GM19025 (cell line): ENCODE measurements at regions not wholly inside any gene's neighbourhood (a gene's known extent, or its start where the extent isn't known, plus 50 kb on each side); places are given as distances from the start of the nearest gene placed in this dataset.

ENCODE experiments used
- ATAC-seq: cut with Tn5 transposase; IDR thresholded peaks from one replicate; pipeline ENCODE4 v1.9.1; 2021; ENCODE audit warnings: mild to moderate bottlenecking, low read depth, moderate library complexity; ENCODE audit not compliant: unreplicated experiment

DNA sequence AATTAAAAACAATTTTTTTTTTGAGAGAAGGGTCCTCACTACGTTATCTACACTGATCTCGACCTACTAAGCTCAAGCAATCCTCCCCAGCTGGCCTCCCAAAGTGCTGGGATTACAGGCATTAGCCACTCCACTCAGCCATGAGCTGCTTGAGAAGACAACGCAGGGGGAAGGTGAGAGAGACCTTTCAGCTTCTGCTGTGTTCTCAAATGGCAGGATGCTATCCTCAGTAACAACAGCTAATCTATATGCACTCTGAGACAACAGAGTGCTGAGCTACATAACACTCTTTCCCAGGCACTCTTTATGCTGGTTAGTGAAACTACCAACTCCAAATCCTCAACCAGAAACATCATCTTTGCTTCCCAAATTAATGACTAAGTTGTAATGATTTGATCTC lies 526.1 kb downstream of the CCER1 start:
- no peak for ATAC-seq

GRCh38 chr12:90428465-90428864 lies 526.5 kb downstream of the CCER1 start:
- ATAC-seq, result no peak

DNA sequence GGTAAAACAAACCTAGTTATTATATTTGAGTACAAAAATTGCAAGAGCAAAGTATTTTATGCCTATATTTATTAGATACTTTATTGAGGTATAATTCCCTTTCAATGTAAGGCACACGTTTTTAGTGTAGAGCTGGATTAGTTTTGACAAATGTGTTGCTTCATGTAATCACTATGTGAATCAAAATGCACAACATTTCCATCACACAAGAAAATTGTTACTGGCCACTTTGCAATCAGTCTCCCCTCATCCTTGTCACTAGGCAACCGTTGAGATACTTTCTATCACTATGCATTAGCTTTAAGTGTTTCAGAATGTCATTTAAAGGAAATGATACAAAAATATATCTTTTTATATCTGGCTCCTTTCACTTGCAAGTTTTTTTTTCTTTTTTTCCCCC lies 531.0 kb downstream of the CCER1 start:
- no peak for ATAC-seq

DNA sequence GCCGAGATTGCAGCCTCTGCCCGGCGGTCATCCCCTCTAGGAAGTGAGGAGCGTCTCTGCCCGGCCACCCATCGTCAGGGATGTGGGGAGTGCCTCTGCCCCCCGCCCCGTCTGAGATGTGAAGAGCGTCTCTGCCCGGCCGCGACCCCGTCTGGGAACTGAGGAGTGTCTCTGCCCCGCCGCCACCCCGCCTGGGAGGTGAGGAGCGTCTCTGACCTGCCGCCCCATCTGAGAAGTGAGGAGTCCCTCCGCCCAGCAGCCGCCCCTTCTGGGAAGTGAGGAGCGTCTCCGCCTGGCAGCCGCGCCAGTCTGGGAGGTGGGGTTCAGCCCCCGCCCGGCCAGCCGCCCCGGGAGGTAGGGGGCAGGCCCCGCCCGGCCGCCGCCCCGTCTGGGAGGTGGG lies 544.0 kb downstream of the CCER1 start:
- ATAC-seq, result no peak

GRCh38 chr12:90407841-90408240 lies 547.1 kb downstream of the CCER1 start:
- ATAC-seq, result no peak

DNA sequence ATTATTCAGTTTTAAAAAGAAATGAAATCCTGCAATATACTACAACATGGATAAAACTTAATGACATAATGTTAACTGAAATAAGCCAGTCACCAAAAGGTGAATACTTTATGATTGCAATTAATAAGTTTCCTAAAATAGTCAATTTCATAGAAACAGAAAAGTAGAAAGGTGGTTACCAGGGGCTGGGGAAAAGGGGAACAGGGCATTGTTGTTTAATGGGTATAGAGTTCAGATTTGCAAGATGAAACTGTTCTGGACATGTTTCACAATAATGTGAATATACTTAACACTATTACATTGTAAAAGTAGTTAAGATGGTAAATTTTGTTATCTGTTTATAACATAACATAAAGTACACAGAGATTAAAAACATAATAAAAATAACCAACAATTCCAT lies 550.9 kb downstream of the CCER1 start:
- ATAC-seq, result no peak

DNA sequence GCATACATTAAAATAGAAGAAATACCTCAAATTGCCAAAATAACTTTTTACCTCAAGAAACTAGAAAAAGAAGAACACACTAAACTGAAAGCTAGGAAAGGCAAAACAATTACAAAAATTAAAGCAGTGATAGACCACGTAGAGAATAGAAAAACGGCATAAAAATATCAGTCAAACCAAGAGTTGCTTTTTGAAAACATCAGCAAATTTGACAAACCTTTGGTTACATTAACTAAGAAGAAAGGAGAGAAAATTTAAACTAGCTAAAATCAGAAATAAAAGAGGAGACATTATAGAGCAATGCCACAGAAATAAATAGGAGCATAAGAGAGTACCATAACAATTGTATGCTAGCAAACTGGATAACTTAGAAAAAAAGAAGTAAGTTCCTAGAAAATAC lies 553.8 kb downstream of the CCER1 start:
- ATAC-seq, result no peak

DNA sequence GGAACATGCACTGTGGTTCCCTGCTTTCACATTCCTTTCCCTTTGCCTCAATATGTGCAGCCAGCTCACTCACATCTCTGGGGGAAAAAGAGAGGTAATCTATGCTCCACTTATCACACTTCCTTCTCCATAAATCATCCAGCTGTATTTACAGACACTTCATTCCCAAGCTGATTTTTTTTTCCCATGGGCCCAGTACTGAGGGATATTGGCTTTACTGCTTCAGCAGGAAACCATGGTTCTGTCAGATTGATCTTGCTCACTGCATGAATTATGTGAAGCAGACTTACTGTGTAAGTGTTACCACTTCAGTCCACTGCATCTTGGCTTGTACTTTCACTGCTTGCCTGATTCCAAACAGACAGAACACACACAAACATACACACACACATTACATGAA lies 555.6 kb downstream of the CCER1 start:
- no peak for ATAC-seq

- no peak for ATAC-seq
Measured at GRCh38 chr12:90398285-90398836, 556.6 kb downstream of the CCER1 start.

DNA sequence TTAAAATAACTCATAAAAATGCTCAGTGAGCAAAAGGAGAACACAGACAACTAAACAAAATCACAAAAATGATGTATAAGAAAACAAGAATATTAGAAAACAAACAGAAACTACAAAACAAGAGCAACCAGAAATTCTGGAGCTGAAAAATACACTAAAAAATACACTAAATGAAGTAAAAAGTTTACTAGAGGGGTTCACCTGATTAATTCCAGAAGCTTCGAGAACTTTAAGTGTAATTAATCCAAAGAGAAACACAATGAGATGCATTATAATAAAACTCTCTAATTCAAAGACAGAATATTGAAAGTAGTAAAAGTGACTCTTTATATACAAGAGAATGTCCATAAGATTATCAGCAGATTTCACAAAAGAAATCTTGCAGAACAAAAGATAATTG lies 558.4 kb downstream of the CCER1 start:
- no peak for ATAC-seq

DNA sequence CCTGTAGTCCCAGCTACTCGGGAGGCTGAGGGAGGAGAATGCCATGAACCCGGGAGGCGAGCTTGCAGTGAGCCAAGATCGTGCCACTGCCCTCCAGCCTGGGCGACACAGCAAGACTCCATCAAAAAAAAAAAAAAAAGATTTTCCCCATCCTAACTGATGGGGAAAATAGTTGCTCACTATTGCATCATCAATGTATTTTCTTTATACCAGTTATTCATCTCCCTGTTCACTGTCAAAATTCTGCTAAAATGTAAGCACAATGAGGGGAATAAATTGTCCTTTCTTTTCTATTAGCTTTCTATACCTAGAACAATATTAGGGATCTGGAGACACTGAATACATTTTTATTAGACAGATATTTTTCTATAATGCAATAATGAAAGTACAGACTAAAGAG lies 561.3 kb downstream of the CCER1 start:
- no peak for ATAC-seq

DNA sequence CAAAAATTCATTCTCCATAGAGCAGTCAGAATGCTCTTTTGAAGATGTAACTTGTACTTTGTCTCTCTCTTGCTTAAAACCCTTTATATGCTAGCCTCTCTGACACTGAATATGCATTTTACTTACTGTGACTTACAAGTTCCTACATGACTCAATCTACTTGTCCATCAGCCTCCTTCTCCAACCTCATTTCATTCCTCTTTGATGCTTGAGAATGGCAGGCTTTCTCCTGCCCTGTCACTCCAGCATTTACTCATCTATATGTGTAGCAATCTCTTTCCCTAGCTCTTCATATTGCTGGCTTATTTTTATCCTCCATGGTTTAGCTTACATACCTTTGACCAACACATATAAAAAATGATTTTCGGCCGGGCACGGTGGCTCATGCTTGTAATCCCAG lies 561.9 kb downstream of the CCER1 start:
- no peak for ATAC-seq

- no peak for ATAC-seq
Measured at GRCh38 chr12:90390947-90391346, 564.0 kb downstream of the CCER1 start.

DNA sequence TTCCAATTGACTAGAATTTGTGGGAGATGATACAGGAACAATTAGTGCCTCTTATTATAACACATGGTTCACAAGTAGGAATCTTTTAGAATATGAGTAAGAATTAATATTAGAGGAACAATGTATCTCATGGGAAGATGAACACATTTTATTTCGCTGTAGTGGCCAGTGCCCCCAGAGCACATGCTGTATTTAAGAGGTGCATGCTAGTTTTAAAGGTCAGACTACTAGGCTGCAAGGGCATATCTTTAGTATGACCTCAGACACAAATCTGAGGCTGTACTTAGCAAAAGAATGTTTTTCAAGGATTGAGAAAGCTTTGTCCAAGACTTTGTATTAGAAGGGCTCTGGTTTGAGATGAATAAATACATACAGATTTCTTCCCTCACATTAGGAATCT lies 586.9 kb downstream of the CCER1 start:
- ATAC-seq, result no peak

DNA sequence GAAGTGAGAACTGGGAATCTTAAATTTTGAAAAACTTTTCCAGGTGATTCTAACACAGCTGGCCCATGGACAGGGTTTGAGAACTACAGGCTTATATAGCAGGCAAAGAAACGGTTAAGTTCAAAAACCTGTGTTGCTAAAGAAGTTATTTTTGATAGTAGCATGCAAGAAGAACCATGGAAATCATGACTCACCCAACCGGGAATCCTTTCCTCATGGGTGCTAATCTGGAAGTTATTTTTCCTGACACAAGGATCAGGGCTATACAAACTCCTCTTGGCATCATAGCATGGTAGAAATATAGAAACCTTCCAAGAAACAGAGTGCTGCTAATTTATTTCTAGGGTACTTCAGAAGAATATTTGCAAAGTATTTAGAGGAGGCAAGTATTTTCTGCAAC lies 588.7 kb downstream of the CCER1 start:
- ATAC-seq, result no peak

DNA sequence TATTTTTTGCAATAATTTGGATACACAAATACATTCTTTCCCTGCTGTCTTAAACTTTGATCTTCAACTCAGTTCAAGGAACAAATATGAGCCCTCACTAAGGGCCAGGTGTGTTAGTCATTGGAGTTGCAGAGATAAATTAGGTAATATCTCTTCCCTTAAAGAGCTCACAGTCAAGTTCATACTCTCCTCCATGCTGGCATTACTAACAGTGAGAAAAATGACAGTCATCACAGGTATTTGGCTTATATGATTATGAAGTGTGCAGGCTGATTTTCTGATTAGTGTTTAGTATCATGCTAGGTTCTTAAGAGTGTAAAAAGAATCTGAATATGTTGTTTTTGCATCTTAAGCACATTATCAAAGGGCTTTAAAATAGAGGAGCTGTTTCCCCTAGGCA lies 594.7 kb downstream of the CCER1 start:
- no peak for ATAC-seq

DNA sequence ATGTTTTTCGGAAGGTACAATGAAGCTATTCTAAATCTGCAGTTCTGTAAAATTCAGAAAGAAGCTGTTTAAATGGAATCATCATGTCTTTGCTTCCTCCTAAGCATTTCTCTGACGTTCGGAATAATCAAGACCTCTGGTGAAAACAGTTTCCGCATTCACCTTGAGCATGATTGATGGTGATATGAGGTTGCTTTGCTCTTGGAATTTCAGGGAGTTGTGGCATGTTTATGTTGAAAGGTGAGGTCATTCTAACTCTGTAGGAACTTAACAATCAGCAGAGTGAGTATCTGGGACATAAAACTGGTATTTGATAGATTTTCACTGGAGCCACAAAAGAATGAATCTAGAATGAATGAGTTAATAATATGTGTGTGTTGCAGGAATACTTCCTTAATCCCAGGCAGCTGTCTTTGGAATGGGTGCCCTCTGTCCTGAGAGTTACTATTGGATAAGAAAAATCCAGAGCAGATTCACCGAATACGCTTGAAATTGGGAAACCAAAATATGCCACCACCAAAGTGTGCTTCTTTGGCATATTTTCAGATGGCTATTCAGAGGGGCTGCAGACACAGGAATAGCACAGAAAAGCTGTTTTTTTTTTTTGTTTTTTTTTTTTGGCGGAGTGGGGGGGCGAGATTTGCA lies 599.1 kb downstream of the CCER1 start:
- ATAC-seq, result no peak

GRCh38 chr12:90343966-90344365 lies 611.0 kb downstream of the CCER1 start:
- no peak for ATAC-seq

GRCh38 chr12:90342081-90342480 lies 612.9 kb downstream of the CCER1 start:
- ATAC-seq, result no peak

- no peak for ATAC-seq
Measured at GRCh38 chr12:90339837-90340236, 615.1 kb downstream of the CCER1 start.

DNA sequence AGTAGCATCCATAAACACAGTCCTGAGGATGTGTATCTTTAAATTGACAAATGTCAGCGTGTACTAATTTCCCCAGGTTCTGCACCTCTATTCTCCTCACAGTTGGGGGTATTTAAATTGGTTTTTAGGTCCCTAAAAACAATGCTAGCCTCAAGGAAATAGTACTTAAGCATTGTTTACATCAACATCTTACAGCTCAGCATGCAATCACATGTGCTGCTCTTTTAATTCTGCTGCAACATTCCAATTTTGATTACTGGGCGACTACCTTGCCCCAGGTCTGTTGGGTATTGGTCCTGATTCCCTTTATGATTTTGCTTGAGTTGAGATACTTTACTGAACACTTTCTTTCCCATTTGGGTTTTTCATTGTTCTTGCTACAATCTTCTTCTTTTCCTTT lies 616.6 kb downstream of the CCER1 start:
- ATAC-seq, result no peak

DNA sequence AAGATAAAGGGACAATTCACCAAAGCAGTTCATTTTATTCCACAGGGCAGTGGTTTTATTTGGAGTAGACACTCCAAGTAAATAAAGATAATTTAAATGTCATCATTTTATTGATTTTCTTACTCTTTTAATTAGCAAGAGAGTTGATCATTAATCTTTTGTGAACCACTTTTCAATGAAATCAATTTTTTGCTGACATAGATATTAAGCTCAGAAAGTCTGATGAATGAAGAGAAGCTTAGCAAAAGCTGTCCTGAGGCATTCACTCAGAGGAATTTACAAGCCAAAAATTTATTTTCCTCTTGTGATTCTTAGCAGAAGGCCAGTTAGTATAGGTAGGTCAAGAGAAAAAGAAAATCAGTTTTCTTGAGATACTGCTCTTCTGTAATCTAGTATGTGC lies 618.0 kb downstream of the CCER1 start:
- ATAC-seq, result no peak

- no peak for ATAC-seq
Measured at GRCh38 chr12:90335566-90335965, 619.4 kb downstream of the CCER1 start.
